ENCODE measurements at regions not wholly inside any gene's neighbourhood (a gene's known extent, or its start where the extent isn't known, plus 50 kb on each side); places are given as distances from the start of the nearest gene placed in this dataset.

- H3K4me1 ChIP-seq, result no peaks in the 10 kb centered on the region
- ATAC-seq (no peak), DNase-seq (no peak)
- H3K4me3 ChIP-seq, result no peak overlapping the region
- intact Hi-C loops (cut with DNase I), result no loop called here
- H3K27ac ChIP-seq, result no peak overlapping the region
- no peak for TF ChIP-seq CTCF (IDR thresholded peaks at IDR 0.05)
- H3K36me3 ChIP-seq, result no peaks in the 10 kb centered on the region
- H3K27me3 ChIP-seq (ENCODE audit: low read depth), result no peaks in the 10 kb centered on the region
- no peaks in the 10 kb centered on the region for H3K9me3 ChIP-seq
Measured at GRCh38 chr11:16494918-16495691, 138.8 kb upstream of the SOX6 start.

GRCh38 chr11:16484434-16484833 is 128.1 kb upstream of the SOX6 start:
- Histone ChIP-seq H3K9me3 (no peaks in the 10 kb centered on the region), H3K27me3 (ENCODE audit: low read depth) (no peaks in the 10 kb centered on the region), H3K4me3 (no peak overlapping the region), H3K4me1 (no peaks in the 10 kb centered on the region), H3K27ac (no peak overlapping the region), H3K36me3 (no peaks in the 10 kb centered on the region)
- no peak for DNase-seq
- no peak for ATAC-seq
- no peak for TF ChIP-seq CTCF (IDR thresholded peaks at IDR 0.05)
- intact Hi-C loops (cut with DNase I), result no loop called here

GRCh38 chr11:16474659-16475058 is 118.3 kb upstream of the SOX6 start:
- Histone ChIP-seq H3K36me3 (no peaks in the 10 kb centered on the region), H3K27ac (no peak overlapping the region), H3K4me1 (no peaks in the 10 kb centered on the region), H3K4me3 (no peak overlapping the region), H3K9me3 (no peaks in the 10 kb centered on the region), H3K27me3 (ENCODE audit: low read depth) (no peaks in the 10 kb centered on the region)
- no peak for DNase-seq
- no peak for TF ChIP-seq CTCF (IDR thresholded peaks at IDR 0.05)
- ATAC-seq, result no peak
- intact Hi-C loops (cut with DNase I), result no loop called here

- DNase-seq (no peak), ATAC-seq (no peak)
- Histone ChIP-seq H3K36me3 (no peaks in the 10 kb centered on the region), H3K9me3 (no peaks in the 10 kb centered on the region), H3K27me3 (ENCODE audit: low read depth) (no peaks in the 10 kb centered on the region), H3K27ac (no peak overlapping the region), H3K4me1 (no peaks in the 10 kb centered on the region), H3K4me3 (no peak overlapping the region)
- no peak for TF ChIP-seq CTCF (IDR thresholded peaks at IDR 0.05)
- intact Hi-C loops (cut with DNase I), result no loop called here
Measured at GRCh38 chr11:16469968-16470367, 113.6 kb upstream of the SOX6 start.

GRCh38 chr11:16468735-16469453 is 112.5 kb upstream of the SOX6 start:
- Histone ChIP-seq H3K27ac (no peak overlapping the region), H3K9me3 (no peaks in the 10 kb centered on the region), H3K36me3 (no peaks in the 10 kb centered on the region), H3K27me3 (ENCODE audit: low read depth) (no peaks in the 10 kb centered on the region), H3K4me1 (no peaks in the 10 kb centered on the region), H3K4me3 (no peak overlapping the region)
- TF ChIP-seq CTCF (IDR thresholded peaks at IDR 0.05), result no peak
- ATAC-seq (no peak), DNase-seq (no peak)
- intact Hi-C loops (cut with DNase I), result no loop called here

Measured in lower lobe of right lung (tissue), 2 donors.